Erythroblast (primary cell): ENCODE measurements at regions not wholly inside any gene's neighbourhood (a gene's known extent, or its start where the extent isn't known, plus 50 kb on each side); places are given as distances from the start of the nearest gene placed in this dataset.

Experiments
- DNase-seq, 2 experiments: peaks; one replicate each; lab custom pipeline; 2025; lab: John Stamatoyannopoulos, UW
- GATA1 ChIP-seq: IDR thresholded peaks from 2 replicates; pipeline ENCODE4 v1.6.1; 2011; ENCODE audit warnings: low read depth, mild to moderate bottlenecking, control low read depth, low read length, moderate library complexity
- POLR2A ChIP-seq: IDR thresholded peaks from 2 replicates; pipeline ENCODE4 v1.6.1; 2011; ENCODE audit warnings: mild to moderate bottlenecking, low read length

- no peak for DNase-seq
- TF ChIP-seq POLR2A (no peak), GATA1 (no peak)
Observed at GRCh38 chr21:15993951-15994350, 264.2 kb downstream of the USP25 start.

- TF ChIP-seq POLR2A (no peak), GATA1 (no peak)
- no peak for DNase-seq
Observed at GRCh38 chr21:15999741-16000140, 270.0 kb downstream of the USP25 start.

GRCh38 chr21:16002874-16003466 lies 273.2 kb downstream of the USP25 start:
- TF ChIP-seq POLR2A (no peak), GATA1 (no peak)
- DNase-seq = no peak

GRCh38 chr21:16004086-16004485 lies 274.3 kb downstream of the USP25 start:
- TF ChIP-seq GATA1 (no peak), POLR2A (no peak)
- DNase-seq = no peak

- DNase-seq = no peak
Observed at GRCh38 chr21:16004523-16004922, 274.7 kb downstream of the USP25 start.

GRCh38 chr21:16005996-16006395 lies 276.2 kb downstream of the USP25 start:
- DNase-seq = no peak
- TF ChIP-seq GATA1 (no peak), POLR2A (no peak)

More at GRCh38 chr21:16004523-16004922, 274.7 kb downstream of the USP25 start:
- no peak for TF ChIP-seq POLR2A
- no peak for TF ChIP-seq GATA1

- no peak for DNase-seq
- TF ChIP-seq GATA1 = no peak
- TF ChIP-seq POLR2A = no peak
Observed at GRCh38 chr21:16007943-16008342, 278.2 kb downstream of the USP25 start.

GRCh38 chr21:16011719-16012118 lies 281.9 kb downstream of the USP25 start:
- TF ChIP-seq POLR2A = no peak
- no peak for DNase-seq

GRCh38 chr21:16013570-16013969 lies 283.8 kb downstream of the USP25 start:
- TF ChIP-seq GATA1 (no peak), POLR2A (no peak)

GRCh38 chr21:16020878-16021277 lies 291.1 kb downstream of the USP25 start:
- TF ChIP-seq POLR2A (no peak), GATA1 (no peak)
- DNase-seq = no peak

More at GRCh38 chr21:16013570-16013969, 283.8 kb downstream of the USP25 start:
- DNase-seq = no peak

- no peak for TF ChIP-seq POLR2A
- no peak for TF ChIP-seq GATA1
Observed at GRCh38 chr21:16022116-16022515, 292.3 kb downstream of the USP25 start.

GRCh38 chr21:16022921-16023320 lies 293.1 kb downstream of the USP25 start:
- TF ChIP-seq POLR2A = no peak
- no peak for TF ChIP-seq GATA1
- no peak for DNase-seq

More at GRCh38 chr21:16022116-16022515, 292.3 kb downstream of the USP25 start:
- no peak for DNase-seq

GRCh38 chr21:16028142-16028541 lies 298.4 kb downstream of the USP25 start:
- DNase-seq = no peak
- no peak for TF ChIP-seq POLR2A
- no peak for TF ChIP-seq GATA1

GRCh38 chr21:16028941-16029464 lies 299.2 kb downstream of the USP25 start:
- no peak for DNase-seq

GRCh38 chr21:16033193-16033592 lies 303.4 kb downstream of the USP25 start:
- DNase-seq = no peak
- no peak for TF ChIP-seq GATA1
- TF ChIP-seq POLR2A = no peak

More at GRCh38 chr21:16028941-16029464, 299.2 kb downstream of the USP25 start:
- TF ChIP-seq POLR2A (no peak), GATA1 (no peak)
